HCT116 (cell line): ENCODE measurements at regions not wholly inside any gene's neighbourhood (a gene's known extent, or its start where the extent isn't known, plus 50 kb on each side); places are given as distances from the start of the nearest gene placed in this dataset.

Experiments used
- CTCF ChIP-seq, 3 experiments: fragments of 200-600 bp in 1 of 3; sonication (generic) in 1 of 3; IDR thresholded peaks in 2 of 3; conservative IDR thresholded peaks in 1 of 3; 2 replicates each; pipeline ENCODE4 v1.5.1; 2012 to 2017; ENCODE audit warnings: low read depth in 2 of 3, low read length in 2 of 3, antibody characterized with exemption in 1 of 3, borderline replicate concordance in 1 of 3, control low read depth in 1 of 3, mild to moderate bottlenecking in 1 of 3, mixed read lengths in 1 of 3, mixed run types in 1 of 3, moderate library complexity in 1 of 3; ENCODE audit not compliant: insufficient read depth in 1 of 3
- ZNF274 ChIP-seq: fragments of 200-500 bp; sonication (Bioruptor generic); IDR thresholded peaks from 2 replicates; pipeline ENCODE4 v1.6.1; 2014; ENCODE audit warnings: mild to moderate bottlenecking, low read depth, low read length, inconsistent platforms

GRCh38 chr2:163081754-163082153, 243.2 kb upstream of the KCNH7 start:
- no peak for TF ChIP-seq CTCF (IDR thresholded peaks at IDR 0.05 in 2 of 3, conservative IDR thresholded peaks at IDR 0.05 in 1 of 3; ENCODE audit: borderline replicate concordance in 1 of 3, insufficient read depth in 1 of 3, low read depth in 2 of 3, low read length in 2 of 3)
- TF ChIP-seq ZNF274 = no peak
